K562 (cell line): ENCODE measurements at regions not wholly inside any gene's neighbourhood (a gene's known extent, or its start where the extent isn't known, plus 50 kb on each side); places are given as distances from the start of the nearest gene placed in this dataset.

Source experiments
- ATAC-seq: fragments of 200-7000 bp; cut with Tn5 transposase; 3 replicates; pipeline ENCODE4 v1.9.1; 2020; ENCODE audit warnings: moderate library complexity
- BruUV-seq: library from RNA; stranded (reverse); fragments of 400-500 nt; replicated peaks from 2 replicates; lab custom pipeline; 2021; lab: Mats Ljungman, UMichigan
- CTCF ChIA-PET: fragments of 300-600 bp; formaldehyde crosslinking; extraction: SDS; loops from one replicate; lab custom pipeline; 2021; ENCODE audit warnings: low intra/inter-chr PET ratio; lab: Yijun Ruan, JAX
- POLR2A ChIA-PET: fragments of 300-600, 350-650 bp; sonication (Branson Sonifier 250); formaldehyde crosslinking; extraction: SDS; loops from one replicate; lab custom pipeline; 2021; ENCODE audit warnings: antibody characterized with exemption, inconsistent platforms; lab: Yijun Ruan, JAX
- DNase-seq, 4 experiments: peaks; one replicate each; pipeline versions ENCODE4 v3.0.0 to v3.0.0-alpha.2; 2011 to 2018; ENCODE audit warnings: low spot score in 3 of 4, mixed read lengths in 3 of 4; ENCODE audit errors: extremely low read depth in 1 of 4
- FAIRE-seq: peaks from 2 replicates; lab custom pipeline; 2011; peaks lifted over from hg19 to GRCh38; lab: Jason Lieb, UNC
- H2AFZ ChIP-seq: 2 replicates; pipeline ENCODE4 v1.6.0; 2011; ENCODE audit warnings: low read depth, low read length, control low read depth, inconsistent platforms
- H3K27ac ChIP-seq: fragments of 200-600 bp; 3 replicates; pipeline ENCODE4 v1.8.0; 2011; ENCODE audit warnings: low read depth, mild to moderate bottlenecking, control low read depth, inconsistent platforms, low read length, moderate library complexity, mixed read lengths; ENCODE audit errors: extremely low read depth
- H3K27me3 ChIP-seq, 2 experiments: fragments of 300-600 bp in 1 of 2; 2 replicates in 1 of 2; 3 replicates in 1 of 2; pipeline versions ENCODE4 v1.6.0 to v1.8.0; 2011; ENCODE audit warnings: inconsistent platforms in 2 of 2, low read length in 2 of 2, mild to moderate bottlenecking in 1 of 2, mixed read lengths in 1 of 2, moderate library complexity in 1 of 2; ENCODE audit not compliant: control insufficient read depth in 2 of 2, insufficient read depth in 2 of 2
- H3K36me3 ChIP-seq: fragments of 300-600 bp; 3 replicates; pipeline ENCODE4 v1.8.0; 2011; ENCODE audit warnings: mild to moderate bottlenecking, low read length, inconsistent platforms; ENCODE audit not compliant: control insufficient read depth, insufficient read depth
- H3K4me1 ChIP-seq, 2 experiments: fragments of 200-600 bp in 1 of 2; replicated peaks in 1 of 2; 2 replicates in 1 of 2; 3 replicates in 1 of 2; pipeline versions ENCODE4 v1.5.1 to v1.8.0; 2011; ENCODE audit warnings: inconsistent platforms in 2 of 2, low read length in 2 of 2, mild to moderate bottlenecking in 1 of 2, mixed read lengths in 1 of 2, moderate library complexity in 1 of 2; ENCODE audit not compliant: control insufficient read depth in 2 of 2, insufficient read depth in 2 of 2
- H3K4me2 ChIP-seq: 2 replicates; pipeline ENCODE4 v1.6.1; 2011; ENCODE audit warnings: low read length, control low read depth, inconsistent platforms, mixed read lengths; ENCODE audit not compliant: insufficient read depth
- H3K4me3 ChIP-seq: fragments of 200-600 bp; sonication (generic), shearing (Covaris generic); 2 replicates; pipeline ENCODE4 v1.5.1; 2016; ENCODE audit warnings: control low read depth, inconsistent platforms
- H3K79me2 ChIP-seq: fragments of 200-600 bp; 3 replicates; pipeline ENCODE4 v1.8.0; 2011; ENCODE audit warnings: low read length, inconsistent platforms; ENCODE audit not compliant: control insufficient read depth, insufficient read depth
- H3K9ac ChIP-seq, 2 experiments: 2 replicates each; pipeline versions ENCODE4 v1.6.0 to v1.6.1; 2011; ENCODE audit warnings: low read depth in 2 of 2, low read length in 2 of 2, control low read depth in 1 of 2, inconsistent platforms in 1 of 2, mild to moderate bottlenecking in 1 of 2, mixed read lengths in 1 of 2; ENCODE audit not compliant: insufficient read depth in 1 of 2
- H3K9me1 ChIP-seq: one replicate; pipeline ENCODE4 v1.6.0; 2011; ENCODE audit warnings: inconsistent platforms, mild to moderate bottlenecking, low read length, moderate library complexity; ENCODE audit not compliant: control insufficient read depth, insufficient read depth
- H3K9me3 ChIP-seq: replicated peaks from 2 replicates; pipeline ENCODE4 v1.5.1; 2011; ENCODE audit warnings: low read depth, low read length, inconsistent platforms; ENCODE audit not compliant: control insufficient read depth, insufficient read depth
- H4K20me1 ChIP-seq: replicated peaks from 2 replicates; pipeline ENCODE4 v1.6.1; 2011; ENCODE audit warnings: low read length, inconsistent platforms, mixed read lengths; ENCODE audit not compliant: control insufficient read depth, insufficient read depth
- ATF3 ChIP-seq, 2 experiments: fragments of 450-650 bp in 1 of 2; sonication (generic) in 1 of 2; formaldehyde crosslinking in 1 of 2; IDR thresholded peaks in 1 of 2; conservative IDR thresholded peaks in 1 of 2; 2 replicates each; pipeline versions ENCODE4 v1.6.1 to v1.8.1; 2016 to 2023; ENCODE audit warnings: mild to moderate bottlenecking in 2 of 2, moderate library complexity in 2 of 2, inconsistent platforms in 1 of 2, missing genetic modification reagents in 1 of 2
- BDP1 ChIP-seq: IDR thresholded peaks from 3 replicates; pipeline ENCODE4 v1.6.1; 2011; ENCODE audit not compliant: insufficient read length, insufficient read depth
- CAMTA2 ChIP-seq: fragments of 250-450 bp; sonication (Bioruptor Pico); conservative IDR thresholded peaks from 2 replicates; pipeline ENCODE4 v1.5.1; 2022
- CTBP1 ChIP-seq: fragments of 450-650 bp; IDR thresholded peaks from 2 replicates; pipeline ENCODE4 v1.6.1; 2016; ENCODE audit warnings: borderline replicate concordance
- KDM4B ChIP-seq, 2 experiments: fragments of 450-650 bp in 1 of 2; sonication (generic) in 1 of 2; IDR thresholded peaks; 2 replicates each; pipeline ENCODE4 v1.6.1; 2016 to 2017; ENCODE audit warnings: borderline replicate concordance in 2 of 2, antibody characterized with exemption in 1 of 2, low read depth in 1 of 2, mild to moderate bottlenecking in 1 of 2
- MCM7 ChIP-seq, 2 experiments: fragments of 450-650 bp; IDR thresholded peaks; 2 replicates each; pipeline ENCODE4 v1.6.1; 2016 to 2018
- MEF2D ChIP-seq: conservative IDR thresholded peaks from 2 replicates; pipeline ENCODE4 v1.6.1; 2016; ENCODE audit warnings: low read depth, missing genetic modification characterization, missing compliant biosample characterization
- MLX ChIP-seq, 2 experiments: fragments of 450-650 bp in 1 of 2; sonication (generic) in 1 of 2; formaldehyde crosslinking; conservative IDR thresholded peaks; 2 replicates each; pipeline versions ENCODE4 v1.4.0 to v1.8.1; 2020 to 2022; ENCODE audit warnings: mild to moderate bottlenecking in 1 of 2, missing genetic modification reagents in 1 of 2
- MTA3 ChIP-seq: fragments of 450-650 bp; formaldehyde crosslinking; IDR thresholded peaks from 2 replicates; pipeline ENCODE4 v1.6.1; 2017; ENCODE audit warnings: mild to moderate bottlenecking, borderline replicate concordance
- NR3C1 ChIP-seq: sonication (generic); formaldehyde crosslinking; IDR thresholded peaks from 2 replicates; pipeline ENCODE4 v1.8.1; 2022; ENCODE audit warnings: missing genetic modification reagents
- POLR2B ChIP-seq: fragments of 450-650 bp; IDR thresholded peaks from 2 replicates; pipeline ENCODE4 v1.6.1; 2018; ENCODE audit warnings: low read depth; ENCODE audit not compliant: partially characterized antibody
- RUNX1 ChIP-seq: sonication (generic); IDR thresholded peaks from 2 replicates; pipeline ENCODE4 v1.6.1; 2016; ENCODE audit warnings: antibody characterized with exemption, low read depth
- SIN3B ChIP-seq: fragments of 450-650 bp; IDR thresholded peaks from 2 replicates; pipeline ENCODE4 v1.6.1; 2017; ENCODE audit warnings: low read depth, mild to moderate bottlenecking, moderate library complexity
- TEAD4 ChIP-seq, 2 experiments: sonication (generic) in 1 of 2; formaldehyde crosslinking in 1 of 2; IDR thresholded peaks; 2 replicates each; pipeline versions ENCODE4 v1.6.1 to v1.8.0; 2012 to 2022; ENCODE audit warnings: borderline replicate concordance in 1 of 2, inconsistent platforms in 1 of 2, low read length in 1 of 2, mild to moderate bottlenecking in 1 of 2, missing genetic modification reagents in 1 of 2
- ZNF174 ChIP-seq: fragments of 250-450 bp; sonication (Bioruptor Pico); IDR thresholded peaks from 2 replicates; pipeline ENCODE4 v1.4.0; 2020; ENCODE audit warnings: mild to moderate bottlenecking
- ZNF408 ChIP-seq: fragments of 250-450 bp; sonication (Bioruptor Pico); IDR thresholded peaks from 2 replicates; pipeline ENCODE4 v1.4.0; 2020; ENCODE audit warnings: low read depth, mild to moderate bottlenecking, moderate library complexity
- ZNF41 ChIP-seq: fragments of 250-450 bp; sonication (Bioruptor Pico); conservative IDR thresholded peaks from 2 replicates; pipeline ENCODE4 v1.4.0; 2020; ENCODE audit warnings: mild to moderate bottlenecking
- WGBS: fragments of 100-300 bp; shearing (Covaris generic); methylation state at CpG from one replicate; pipeline ENCODE4 v1.1.6; 2016; ENCODE audit warnings: low coverage, mixed read lengths; ENCODE audit not compliant: insufficient coverage; ENCODE audit errors: missing lambda C conversion rate; 5-methylcytosine and 5-hydroxymethylcytosine counted together
- in situ Hi-C: fragments of 300-500 bp; cut with MboI; formaldehyde crosslinking; loops from 4 replicates; pipeline ENCODE4 v1.15.0; 2018; ENCODE audit warnings: inconsistent platforms, mixed read lengths
- intact Hi-C: fragments of 100-400 bp; cut with micrococcal nuclease; formaldehyde crosslinking; loops from 2 replicates; pipeline ENCODE4 v1.14.2; 2022

GRCh38 chr10:111677759-111678158 is 505.8 kb downstream of the GPAM start:
- TF ChIP-seq ZNF41 (CRISPR knock-in tag), result no peak
- TF ChIP-seq MLX (CRISPR knock-in tag; conservative IDR thresholded peaks at IDR 0.05), result no peak
- TF ChIP-seq SIN3B, result no peak
- no peak for TF ChIP-seq MTA3
- no peak for TF ChIP-seq POLR2B
- TF ChIP-seq NR3C1, result no peak
- TF ChIP-seq ZNF174 (CRISPR knock-in tag), result no peak
- no peak for TF ChIP-seq TEAD4 (IDR thresholded peaks at IDR 0.05; ENCODE audit: low read length)
- TF ChIP-seq TEAD4 (CRISPR knock-in tag; IDR thresholded peaks at IDR 0.05; ENCODE audit: borderline replicate concordance), result no peak
- TF ChIP-seq MCM7 (IDR thresholded peaks at IDR 0.05), result no peak
- TF ChIP-seq ATF3 (IDR thresholded peaks at IDR 0.05), result no peak
- TF ChIP-seq ATF3 (CRISPR knock-in tag; conservative IDR thresholded peaks at IDR 0.05), result no peak
- TF ChIP-seq RUNX1, result no peak
- TF ChIP-seq CTBP1, result no peak
- no peak for TF ChIP-seq CAMTA2 (CRISPR knock-in tag)
- no peak for TF ChIP-seq MEF2D (tag)
- no peak for TF ChIP-seq ZNF408 (CRISPR knock-in tag)
- TF ChIP-seq BDP1, result no peak
- TF ChIP-seq KDM4B (IDR thresholded peaks at IDR 0.05; ENCODE audit: borderline replicate concordance in 2 of 2, low read depth in 1 of 2), result no peak
- TF ChIP-seq, all 486 proteins: peak for 0
- H3K9me1 ChIP-seq, result no peaks in the 10 kb centered on the region
- no peak overlapping the region for H3K4me2 ChIP-seq
- 0% methylated on average over 1 of the region's 1 CpG for WGBS
- in situ Hi-C loops, result no loop called here
- CTCF ChIA-PET, result no interaction called here
- H3K79me2 ChIP-seq, result no peaks in the 10 kb centered on the region
- no peak overlapping the region for H3K27ac ChIP-seq
- BruUV-seq, result no TSS peak
- H3K9ac ChIP-seq, result no peak overlapping the region
- no peak for FAIRE-seq
- H3K27me3 ChIP-seq, result no peaks in the 10 kb centered on the region
- H3K9me3 ChIP-seq, result no peaks in the 10 kb centered on the region
- no peaks in the 10 kb centered on the region for H4K20me1 ChIP-seq
- DNase-seq, result no peak
- H3K4me1 ChIP-seq, result no peaks in the 10 kb centered on the region
- H3K36me3 ChIP-seq, result no peaks in the 10 kb centered on the region
- ATAC-seq, result no peak
- H3K4me3 ChIP-seq, result no peak overlapping the region
- H2AFZ ChIP-seq, result no peak overlapping the region
- intact Hi-C loops, result no loop called here
- POLR2A ChIA-PET, result no interaction called here
